GM23338 (cell line): ENCODE measurements at regions not wholly inside any gene's neighbourhood (a gene's known extent, or its start where the extent isn't known, plus 50 kb on each side); places are given as distances from the start of the nearest gene placed in this dataset.

ENCODE experiments used
- ATAC-seq: fragments of 200-7000 bp; cut with Tn5 transposase; 3 replicates; pipeline ENCODE4 v1.9.1; 2020
- DNase-seq: peaks from one replicate; pipeline ENCODE4 v3.0.0-alpha.2; 2015; ENCODE audit warnings: low spot score
- H2AFZ ChIP-seq: fragments of 200-600 bp; sonication (generic); 2 replicates; pipeline ENCODE4 v1.8.0; 2016; ENCODE audit warnings: antibody characterized with exemption, mild to moderate bottlenecking, moderate library complexity
- H3F3A ChIP-seq: fragments of 200-600 bp; sonication (generic); replicated peaks from 2 replicates; pipeline ENCODE4 v1.8.0; 2017; ENCODE audit warnings: antibody characterized with exemption, mixed run types, low read depth
- H3K27ac ChIP-seq: fragments of 200-600 bp; sonication (generic); 2 replicates; pipeline ENCODE4 v1.6.1; 2016; ENCODE audit warnings: low read depth
- H3K27me3 ChIP-seq: fragments of 200-600 bp; sonication (generic); 2 replicates; pipeline ENCODE4 v1.8.0; 2016; ENCODE audit warnings: mild to moderate bottlenecking, mixed run types, moderate library complexity; ENCODE audit not compliant: insufficient read depth
- H3K36me3 ChIP-seq: fragments of 200-600 bp; sonication (generic); 2 replicates; pipeline ENCODE4 v1.8.0; 2016; ENCODE audit warnings: mild to moderate bottlenecking; ENCODE audit not compliant: insufficient read depth
- H3K4me1 ChIP-seq: fragments of 200-600 bp; sonication (generic); 2 replicates; pipeline ENCODE4 v1.8.0; 2016; ENCODE audit warnings: mild to moderate bottlenecking, moderate library complexity; ENCODE audit not compliant: insufficient read depth
- H3K4me2 ChIP-seq: fragments of 200-600 bp; sonication (generic); 2 replicates; pipeline ENCODE4 v1.7.1; 2017; ENCODE audit warnings: mixed run types
- H3K4me3 ChIP-seq: fragments of 200-600 bp; sonication (generic); 2 replicates; pipeline ENCODE4 v1.6.1; 2016; ENCODE audit warnings: mixed run types
- H3K79me2 ChIP-seq: fragments of 200-600 bp; sonication (generic); replicated peaks from 2 replicates; pipeline ENCODE4 v1.8.0; 2017; ENCODE audit warnings: mild to moderate bottlenecking; ENCODE audit not compliant: insufficient read depth
- H3K9me2 ChIP-seq: fragments of 200-600 bp; sonication (generic); 2 replicates; pipeline ENCODE4 v1.8.0; 2017; ENCODE audit not compliant: insufficient read depth
- H4K20me1 ChIP-seq: fragments of 200-600 bp; sonication (generic); replicated peaks from 2 replicates; pipeline ENCODE4 v1.8.0; 2017; ENCODE audit warnings: mild to moderate bottlenecking; ENCODE audit not compliant: insufficient read depth
- H3K27ac Mint-ChIP-seq: 2 replicates; pipeline ENCODE4 v1.8.0; 2020; ENCODE audit warnings: inconsistent platforms, mild to moderate bottlenecking, moderate library complexity, mixed read lengths
- H3K27me3 Mint-ChIP-seq: 3 replicates; pipeline ENCODE4 v1.8.0; 2022; ENCODE audit warnings: low read depth, mild to moderate bottlenecking, moderate library complexity, mixed read lengths, inconsistent platforms; ENCODE audit not compliant: insufficient read depth, poor library complexity
- H3K36me3 Mint-ChIP-seq: 3 replicates; pipeline ENCODE4 v1.8.0; 2021; ENCODE audit warnings: low read depth, mild to moderate bottlenecking, inconsistent platforms, moderate library complexity, mixed read lengths
- H3K4me1 Mint-ChIP-seq: 3 replicates; pipeline ENCODE4 v1.8.0; 2020; ENCODE audit warnings: mild to moderate bottlenecking, inconsistent platforms, mixed read lengths
- H3K4me3 Mint-ChIP-seq: 3 replicates; pipeline ENCODE4 v1.8.0; 2021; ENCODE audit warnings: moderate library complexity, mild to moderate bottlenecking, inconsistent platforms, mixed read lengths
- H3K9me3 Mint-ChIP-seq: 3 replicates; pipeline ENCODE4 v1.8.0; 2020; ENCODE audit warnings: moderate library complexity, mild to moderate bottlenecking, inconsistent platforms, mixed read lengths
- CREB1 ChIP-seq: fragments of 250-450 bp; sonication (Bioruptor Pico); IDR thresholded peaks from 2 replicates; pipeline ENCODE4 v1.5.0; 2020; ENCODE audit warnings: low read depth, mild to moderate bottlenecking, moderate library complexity
- CTCF ChIP-seq, 2 experiments: fragments of 200-600 bp in 1 of 2; sonication (generic) in 1 of 2; conservative IDR thresholded peaks; 2 replicates each; pipeline versions ENCODE4 v1.5.1 to v1.6.1; 2016 to 2017; ENCODE audit warnings: antibody characterized with exemption in 2 of 2, low read depth in 2 of 2, mild to moderate bottlenecking in 2 of 2, moderate library complexity in 1 of 2
- ETS1 ChIP-seq: IDR thresholded peaks from 2 replicates; pipeline ENCODE4 v1.6.1; 2016; ENCODE audit warnings: antibody characterized with exemption
- JUNB ChIP-seq: IDR thresholded peaks from one replicate; pipeline ENCODE4 v1.6.1; 2016; ENCODE audit warnings: antibody characterized with exemption; ENCODE audit not compliant: unreplicated experiment
- NANOG ChIP-seq: IDR thresholded peaks from 2 replicates; pipeline ENCODE4 v1.6.1; 2016; ENCODE audit warnings: antibody characterized with exemption, borderline replicate concordance
- POLR2AphosphoS5 ChIP-seq: IDR thresholded peaks from 2 replicates; pipeline ENCODE4 v1.6.1; 2016; ENCODE audit warnings: antibody characterized with exemption, low read depth
- REST ChIP-seq: IDR thresholded peaks from one replicate; pipeline ENCODE4 v1.6.1; 2018; ENCODE audit warnings: antibody characterized with exemption; ENCODE audit not compliant: unreplicated experiment
- STAT1 ChIP-seq: IDR thresholded peaks from one replicate; pipeline ENCODE4 v1.6.1; 2016; ENCODE audit warnings: antibody characterized with exemption; ENCODE audit not compliant: unreplicated experiment
- ZNF114 ChIP-seq: fragments of 250-450 bp; sonication (Bioruptor Pico); IDR thresholded peaks from 2 replicates; pipeline ENCODE4 v1.5.0; 2020; ENCODE audit warnings: mild to moderate bottlenecking, moderate library complexity
- ZNF331 ChIP-seq: fragments of 250-450 bp; sonication (Bioruptor Pico); IDR thresholded peaks from 2 replicates; pipeline ENCODE4 v1.5.0; 2020; ENCODE audit warnings: low read depth, mild to moderate bottlenecking, moderate library complexity

GRCh38 chr20:21956591-21956990 lies 251.1 kb downstream of the PAX1 start:
- 0 out of 2 replicates have a peak, but pooled peaks cover 4% of the 10 kb centered on the region for H3K9me2 ChIP-seq
- no peaks in the 10 kb centered on the region for H3K79me2 ChIP-seq
- peaks cover 5% of the 10 kb centered on the region; the same call in 1 of the 3 replicates for H3K9me3 Mint-ChIP-seq
- no peaks in the 10 kb centered on the region for H3K36me3 ChIP-seq
- H3F3A ChIP-seq, result no peaks in the 10 kb centered on the region
- no peak overlapping the region for H3K27ac ChIP-seq
- DNase-seq, result no peak
- H3K4me3 Mint-ChIP-seq, result no peak overlapping the region
- no peak for ATAC-seq
- H2AFZ ChIP-seq, result no peak overlapping the region
- no peaks in the 10 kb centered on the region; the same call in 2 of the 3 replicates for H3K4me1 Mint-ChIP-seq
- H3K27ac Mint-ChIP-seq, result no peak overlapping the region
- H3K27me3 ChIP-seq, result no peaks in the 10 kb centered on the region
- no peaks in the 10 kb centered on the region for H3K4me1 ChIP-seq
- TF ChIP-seq NANOG, result no peak
- no peak for TF ChIP-seq STAT1
- no peak for TF ChIP-seq ETS1
- TF ChIP-seq ZNF114 (CRISPR knock-in tag), result no peak
- no peak for TF ChIP-seq ZNF331 (CRISPR knock-in tag)
- TF ChIP-seq JUNB, result no peak
- TF ChIP-seq CTCF (conservative IDR thresholded peaks at IDR 0.05; ENCODE audit: low read depth in 2 of 2), result no peak
- TF ChIP-seq POLR2AphosphoS5, result no peak
- H3K4me3 ChIP-seq, result no peak overlapping the region
- no peak overlapping the region for H3K4me2 ChIP-seq
- H3K36me3 Mint-ChIP-seq, result no peaks in the 10 kb centered on the region; the same call in 2 of the 3 replicates
- no peaks in the 10 kb centered on the region for H4K20me1 ChIP-seq
- H3K27me3 Mint-ChIP-seq, result peaks cover 4% of the 10 kb centered on the region

DNA sequence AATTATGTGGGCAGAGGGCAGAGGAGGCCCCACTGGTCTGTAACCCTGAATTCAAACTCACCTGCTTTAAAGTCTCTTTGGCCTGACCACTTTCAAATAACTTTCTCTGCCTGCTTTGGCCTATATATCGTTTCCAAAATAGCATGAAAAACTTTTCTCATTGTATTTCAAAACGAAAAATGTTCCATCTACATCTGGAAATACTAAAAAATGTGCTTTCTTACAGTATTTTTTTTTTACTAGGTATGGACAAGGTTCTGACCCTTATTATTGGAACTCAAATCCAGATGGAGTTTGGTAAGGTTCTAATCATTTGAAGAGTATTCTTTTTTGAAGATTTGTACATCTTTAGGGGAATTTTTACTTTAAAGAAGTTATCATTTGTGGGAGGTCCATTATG lies 241.9 kb downstream of the PAX1 start:
- H3K27me3 Mint-ChIP-seq, result no peaks in the 10 kb centered on the region
- Histone ChIP-seq H3K4me2 (no peak overlapping the region), H3K27me3 (no peaks in the 10 kb centered on the region), H3K27ac (no peak overlapping the region), H4K20me1 (no peaks in the 10 kb centered on the region), H3K4me3 (no peak overlapping the region), H2AFZ (no peak overlapping the region), H3K36me3 (no peaks in the 10 kb centered on the region), H3K79me2 (no peaks in the 10 kb centered on the region), H3F3A (no peaks in the 10 kb centered on the region), H3K4me1 (no peaks in the 10 kb centered on the region), H3K9me2 (no peaks in the 10 kb centered on the region)
- ATAC-seq, result no peak
- no peak overlapping the region for H3K4me3 Mint-ChIP-seq
- DNase-seq, result no peak
- H3K27ac Mint-ChIP-seq, result no peak overlapping the region
- H3K9me3 Mint-ChIP-seq, result no peaks in the 10 kb centered on the region
- no peaks in the 10 kb centered on the region for H3K36me3 Mint-ChIP-seq
- H3K4me1 Mint-ChIP-seq, result peaks cover 2% of the 10 kb centered on the region; the same call in 1 of the 3 replicates
- no peak for TF ChIP-seq ZNF331 (CRISPR knock-in tag)
- no peak for TF ChIP-seq REST
- TF ChIP-seq NANOG, result no peak
- no peak for TF ChIP-seq CREB1 (CRISPR knock-in tag)
- TF ChIP-seq CTCF (conservative IDR thresholded peaks at IDR 0.05; ENCODE audit: low read depth in 2 of 2), result no peak
